Liver (tissue), 8 donors: ENCODE measurements at regions not wholly inside any gene's neighbourhood (a gene's known extent, or its start where the extent isn't known, plus 50 kb on each side); places are given as distances from the start of the nearest gene placed in this dataset.

ENCODE experiments used
- DNase-seq: peaks from one replicate; pipeline ENCODE4 v3.0.0-alpha.2; 2017; ENCODE audit warnings: low spot score
- H3K27ac ChIP-seq, 2 donors: one replicate each; pipeline ENCODE4 v1.7.0; 2013; ENCODE audit warnings: inconsistent platforms in 2 of 2, low read length in 2 of 2, control low read depth in 1 of 2, low read depth in 1 of 2, mild to moderate bottlenecking in 1 of 2
- H3K27me3 ChIP-seq, 4 donors: one replicate each; pipeline versions ENCODE4 v1.6.1 to v1.7.0; 2013; ENCODE audit warnings: low read length in 3 of 4, inconsistent platforms in 1 of 4, mild to moderate bottlenecking in 1 of 4, moderate library complexity in 1 of 4; ENCODE audit not compliant: control insufficient read depth in 4 of 4, insufficient read depth in 4 of 4
- H3K36me3 ChIP-seq, 4 donors: one replicate each; pipeline versions ENCODE4 v1.6.1 to v1.7.0; 2013; ENCODE audit warnings: low read length in 3 of 4, mild to moderate bottlenecking in 3 of 4, low read depth in 1 of 4, moderate library complexity in 1 of 4; ENCODE audit not compliant: control insufficient read depth in 4 of 4, insufficient read depth in 3 of 4
- H3K4me1 ChIP-seq, 4 donors: one replicate each; pipeline versions ENCODE4 v1.6.1 to v1.7.0; 2013; ENCODE audit warnings: low read length in 3 of 4, mild to moderate bottlenecking in 3 of 4, moderate library complexity in 1 of 4; ENCODE audit not compliant: control insufficient read depth in 4 of 4, insufficient read depth in 4 of 4
- H3K4me3 ChIP-seq, 3 donors: one replicate each; pipeline versions ENCODE4 v1.6.1 to v1.7.0; 2013; ENCODE audit warnings: low read length in 3 of 3, control low read depth in 1 of 3, low read depth in 1 of 3, mild to moderate bottlenecking in 1 of 3
- H3K9ac ChIP-seq, 2 donors: one replicate each; pipeline ENCODE4 v1.7.0; 2013; ENCODE audit warnings: low read length in 2 of 2, mild to moderate bottlenecking in 2 of 2, moderate library complexity in 2 of 2, control low read depth in 1 of 2, low read depth in 1 of 2
- H3K9me3 ChIP-seq, 4 donors: one replicate each; pipeline versions ENCODE4 v1.6.1 to v1.7.0; 2013; ENCODE audit warnings: low read length in 3 of 4; ENCODE audit not compliant: control insufficient read depth in 4 of 4
- EGR1 ChIP-seq, 2 donors: IDR thresholded peaks; 2 replicates each; pipeline ENCODE4 v1.6.1; 2016 to 2018; ENCODE audit warnings: antibody characterized with exemption in 2 of 2, low read depth in 2 of 2
- FOXA1 ChIP-seq: IDR thresholded peaks from 2 replicates; pipeline ENCODE4 v1.6.1; 2016; ENCODE audit warnings: antibody characterized with exemption
- FOXA2 ChIP-seq: IDR thresholded peaks from 2 replicates; pipeline ENCODE4 v1.6.1; 2016; ENCODE audit warnings: antibody characterized with exemption
- GABPA ChIP-seq, 2 donors: IDR thresholded peaks in 1 of 2; conservative IDR thresholded peaks in 1 of 2; 2 replicates each; pipeline ENCODE4 v1.6.1; 2016; ENCODE audit warnings: antibody characterized with exemption in 2 of 2, mild to moderate bottlenecking in 1 of 2, moderate library complexity in 1 of 2
- HNF4A ChIP-seq, 2 donors: conservative IDR thresholded peaks; 2 replicates each; pipeline ENCODE4 v1.6.1; 2016; ENCODE audit warnings: antibody characterized with exemption in 2 of 2, mild to moderate bottlenecking in 2 of 2
- HNF4G ChIP-seq: IDR thresholded peaks from 2 replicates; pipeline ENCODE4 v1.6.1; 2016; ENCODE audit warnings: antibody characterized with exemption
- JUND ChIP-seq, 2 donors: IDR thresholded peaks; 2 replicates each; pipeline ENCODE4 v1.6.1; 2016; ENCODE audit warnings: antibody characterized with exemption in 2 of 2
- NR2F2 ChIP-seq: IDR thresholded peaks from 2 replicates; pipeline ENCODE4 v1.6.1; 2016; ENCODE audit warnings: antibody characterized with exemption
- RAD21 ChIP-seq, 2 donors: IDR thresholded peaks; 2 replicates each; pipeline ENCODE4 v1.6.1; 2016; ENCODE audit warnings: antibody characterized with exemption in 2 of 2, mild to moderate bottlenecking in 2 of 2
- SP1 ChIP-seq: IDR thresholded peaks from 2 replicates; pipeline ENCODE4 v1.6.1; 2018; ENCODE audit warnings: antibody characterized with exemption, mild to moderate bottlenecking
- TAF1 ChIP-seq: conservative IDR thresholded peaks from 2 replicates; pipeline ENCODE4 v1.6.1; 2016; ENCODE audit warnings: antibody characterized with exemption, mild to moderate bottlenecking
- YY1 ChIP-seq: IDR thresholded peaks from 2 replicates; pipeline ENCODE4 v1.6.1; 2016; ENCODE audit warnings: antibody characterized with exemption, mild to moderate bottlenecking
- WGBS: extraction: QIAGEN DNeasy Blood & Tissue Kit; methylation state at CpG from one replicate; pipeline ENCODE4 v1.1.7; 2013; 5-methylcytosine and 5-hydroxymethylcytosine counted together
- TF ChIP-seq, protein P1 (sequence below): IDR thresholded peaks from 2 replicates; pipeline ENCODE4 v1.6.1; 2016; ENCODE audit warnings: antibody characterized with exemption
- TF ChIP-seq, protein P2 (sequence below): IDR thresholded peaks from 2 replicates; pipeline ENCODE4 v1.6.1; 2016; ENCODE audit warnings: antibody characterized with exemption
- TF ChIP-seq, protein P3 (sequence below): fragments of 150-350 bp; IDR thresholded peaks from 2 replicates; pipeline ENCODE4 v1.5.1; 2017; ENCODE audit warnings: improper control_type of control experiment, low read depth, low read length; ENCODE audit not compliant: missing input control
- TF ChIP-seq, protein P4 (sequence below): IDR thresholded peaks from 2 replicates; pipeline ENCODE4 v1.6.1; 2016; ENCODE audit warnings: antibody characterized with exemption
- TF ChIP-seq, protein P5 (sequence below): IDR thresholded peaks from 2 replicates; pipeline ENCODE4 v1.6.1; 2016; ENCODE audit warnings: antibody characterized with exemption, mild to moderate bottlenecking
- donor health status: healthy.
- donor health status: healthy.
- donor health status: healthy.
- donor health status: healthy.
- donor health status: healthy.

DNA sequence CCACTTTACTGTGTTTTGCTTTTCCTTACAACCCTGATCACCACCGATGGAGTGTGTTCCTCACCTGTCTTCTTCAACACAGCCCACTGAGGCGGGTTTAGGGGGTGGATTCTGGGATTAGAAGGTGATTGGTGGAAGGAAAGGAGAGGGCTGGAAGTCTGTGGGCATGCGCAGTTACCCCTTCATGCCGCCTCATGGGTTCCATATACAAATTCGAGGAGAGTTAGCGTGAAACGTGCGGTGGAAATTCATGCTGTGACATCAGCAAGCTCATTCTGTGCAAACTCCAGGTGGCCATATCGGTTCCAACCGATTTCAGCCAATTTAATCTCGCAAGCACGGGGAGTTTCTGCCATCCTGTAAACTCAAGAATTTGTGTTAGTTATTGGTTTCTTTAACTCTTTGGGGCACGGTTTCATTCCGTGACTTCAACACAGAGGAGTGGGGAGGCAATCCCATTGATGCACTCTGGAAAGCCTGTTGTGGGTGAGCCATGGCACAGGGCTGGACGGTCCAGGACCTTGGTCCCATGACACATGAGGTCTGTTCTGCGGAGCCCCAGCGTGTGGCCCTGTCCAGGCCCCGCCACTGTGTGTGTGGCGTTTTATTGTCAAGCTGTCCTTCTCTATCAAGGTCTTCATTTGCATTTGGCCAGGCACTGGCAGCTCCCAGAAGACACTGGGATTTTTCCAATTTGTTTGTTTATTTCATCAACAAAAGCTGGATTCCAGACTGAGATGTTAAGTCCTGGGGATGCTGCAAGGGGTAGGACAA, 482.8 kb upstream of the SULF2 start (continued):
- TF ChIP-seq TAF1 (no peak), RAD21 (IDR thresholded peaks at IDR 0.05) (no peak), NR2F2 (no peak), HNF4G (no peak), GABPA (IDR thresholded peaks at IDR 0.05 in 1 of 2, conservative IDR thresholded peaks at IDR 0.05 in 1 of 2) (no peak), YY1 (no peak)

DNA sequence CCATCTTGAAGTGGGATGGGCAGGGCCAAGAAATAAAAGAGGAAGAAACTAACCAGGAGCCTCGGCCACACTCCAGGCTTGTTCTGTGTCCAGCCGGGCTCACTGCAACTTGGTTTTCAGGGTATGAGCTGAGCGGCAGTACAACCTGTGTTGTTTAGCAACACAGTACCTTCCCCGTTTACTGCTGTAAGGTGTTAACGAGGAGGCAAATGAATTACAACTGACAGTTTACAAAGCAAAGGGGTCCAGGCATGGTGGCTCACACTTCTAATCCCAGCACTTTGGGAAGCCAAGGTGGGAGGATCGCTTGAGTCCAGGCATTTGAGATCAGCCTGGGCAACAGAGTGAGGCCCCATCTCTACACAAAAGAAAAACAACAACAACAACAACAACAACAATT, 481.3 kb upstream of the SULF2 start:
- 77% methylated on average over 6 of the region's 6 CpGs for WGBS
- Histone ChIP-seq H3K9me3 (no peaks in the 10 kb centered on the region), H3K9ac (no peak overlapping the region), H3K36me3 (no peaks in the 10 kb centered on the region), H3K27me3 (no peaks in the 10 kb centered on the region), H3K27ac (no peak overlapping the region), H3K4me3 (no peak overlapping the region), H3K4me1 (no peaks in the 10 kb centered on the region)
- no peak for TF ChIP-seq NR2F2
- no peak for TF ChIP-seq HNF4A (conservative IDR thresholded peaks at IDR 0.05)
- no peak for TF ChIP-seq TAF1
- TF ChIP-seq, protein P1, sequence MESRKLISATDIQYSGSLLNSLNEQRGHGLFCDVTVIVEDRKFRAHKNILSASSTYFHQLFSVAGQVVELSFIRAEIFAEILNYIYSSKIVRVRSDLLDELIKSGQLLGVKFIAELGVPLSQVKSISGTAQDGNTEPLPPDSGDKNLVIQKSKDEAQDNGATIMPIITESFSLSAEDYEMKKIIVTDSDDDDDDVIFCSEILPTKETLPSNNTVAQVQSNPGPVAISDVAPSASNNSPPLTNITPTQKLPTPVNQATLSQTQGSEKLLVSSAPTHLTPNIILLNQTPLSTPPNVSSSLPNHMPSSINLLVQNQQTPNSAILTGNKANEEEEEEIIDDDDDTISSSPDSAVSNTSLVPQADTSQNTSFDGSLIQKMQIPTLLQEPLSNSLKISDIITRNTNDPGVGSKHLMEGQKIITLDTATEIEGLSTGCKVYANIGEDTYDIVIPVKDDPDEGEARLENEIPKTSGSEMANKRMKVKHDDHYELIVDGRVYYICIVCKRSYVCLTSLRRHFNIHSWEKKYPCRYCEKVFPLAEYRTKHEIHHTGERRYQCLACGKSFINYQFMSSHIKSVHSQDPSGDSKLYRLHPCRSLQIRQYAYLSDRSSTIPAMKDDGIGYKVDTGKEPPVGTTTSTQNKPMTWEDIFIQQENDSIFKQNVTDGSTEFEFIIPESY, result no peak
- TF ChIP-seq YY1, result no peak
- TF ChIP-seq, protein P2, sequence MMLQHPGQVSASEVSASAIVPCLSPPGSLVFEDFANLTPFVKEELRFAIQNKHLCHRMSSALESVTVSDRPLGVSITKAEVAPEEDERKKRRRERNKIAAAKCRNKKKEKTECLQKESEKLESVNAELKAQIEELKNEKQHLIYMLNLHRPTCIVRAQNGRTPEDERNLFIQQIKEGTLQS, result no peak
- TF ChIP-seq, protein P3, sequence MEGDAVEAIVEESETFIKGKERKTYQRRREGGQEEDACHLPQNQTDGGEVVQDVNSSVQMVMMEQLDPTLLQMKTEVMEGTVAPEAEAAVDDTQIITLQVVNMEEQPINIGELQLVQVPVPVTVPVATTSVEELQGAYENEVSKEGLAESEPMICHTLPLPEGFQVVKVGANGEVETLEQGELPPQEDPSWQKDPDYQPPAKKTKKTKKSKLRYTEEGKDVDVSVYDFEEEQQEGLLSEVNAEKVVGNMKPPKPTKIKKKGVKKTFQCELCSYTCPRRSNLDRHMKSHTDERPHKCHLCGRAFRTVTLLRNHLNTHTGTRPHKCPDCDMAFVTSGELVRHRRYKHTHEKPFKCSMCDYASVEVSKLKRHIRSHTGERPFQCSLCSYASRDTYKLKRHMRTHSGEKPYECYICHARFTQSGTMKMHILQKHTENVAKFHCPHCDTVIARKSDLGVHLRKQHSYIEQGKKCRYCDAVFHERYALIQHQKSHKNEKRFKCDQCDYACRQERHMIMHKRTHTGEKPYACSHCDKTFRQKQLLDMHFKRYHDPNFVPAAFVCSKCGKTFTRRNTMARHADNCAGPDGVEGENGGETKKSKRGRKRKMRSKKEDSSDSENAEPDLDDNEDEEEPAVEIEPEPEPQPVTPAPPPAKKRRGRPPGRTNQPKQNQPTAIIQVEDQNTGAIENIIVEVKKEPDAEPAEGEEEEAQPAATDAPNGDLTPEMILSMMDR, result no peak
- TF ChIP-seq JUND (IDR thresholded peaks at IDR 0.05), result no peak
- no peak for TF ChIP-seq HNF4G
- TF ChIP-seq GABPA (IDR thresholded peaks at IDR 0.05 in 1 of 2, conservative IDR thresholded peaks at IDR 0.05 in 1 of 2), result no peak
- TF ChIP-seq, protein P4, sequence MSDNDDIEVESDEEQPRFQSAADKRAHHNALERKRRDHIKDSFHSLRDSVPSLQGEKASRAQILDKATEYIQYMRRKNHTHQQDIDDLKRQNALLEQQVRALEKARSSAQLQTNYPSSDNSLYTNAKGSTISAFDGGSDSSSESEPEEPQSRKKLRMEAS, result no peak
- TF ChIP-seq RAD21 (IDR thresholded peaks at IDR 0.05), result no peak
- no peak for TF ChIP-seq FOXA1
- TF ChIP-seq EGR1 (IDR thresholded peaks at IDR 0.05; ENCODE audit: low read depth in 2 of 2), result no peak
- TF ChIP-seq FOXA2, result no peak
- TF ChIP-seq, protein P5, sequence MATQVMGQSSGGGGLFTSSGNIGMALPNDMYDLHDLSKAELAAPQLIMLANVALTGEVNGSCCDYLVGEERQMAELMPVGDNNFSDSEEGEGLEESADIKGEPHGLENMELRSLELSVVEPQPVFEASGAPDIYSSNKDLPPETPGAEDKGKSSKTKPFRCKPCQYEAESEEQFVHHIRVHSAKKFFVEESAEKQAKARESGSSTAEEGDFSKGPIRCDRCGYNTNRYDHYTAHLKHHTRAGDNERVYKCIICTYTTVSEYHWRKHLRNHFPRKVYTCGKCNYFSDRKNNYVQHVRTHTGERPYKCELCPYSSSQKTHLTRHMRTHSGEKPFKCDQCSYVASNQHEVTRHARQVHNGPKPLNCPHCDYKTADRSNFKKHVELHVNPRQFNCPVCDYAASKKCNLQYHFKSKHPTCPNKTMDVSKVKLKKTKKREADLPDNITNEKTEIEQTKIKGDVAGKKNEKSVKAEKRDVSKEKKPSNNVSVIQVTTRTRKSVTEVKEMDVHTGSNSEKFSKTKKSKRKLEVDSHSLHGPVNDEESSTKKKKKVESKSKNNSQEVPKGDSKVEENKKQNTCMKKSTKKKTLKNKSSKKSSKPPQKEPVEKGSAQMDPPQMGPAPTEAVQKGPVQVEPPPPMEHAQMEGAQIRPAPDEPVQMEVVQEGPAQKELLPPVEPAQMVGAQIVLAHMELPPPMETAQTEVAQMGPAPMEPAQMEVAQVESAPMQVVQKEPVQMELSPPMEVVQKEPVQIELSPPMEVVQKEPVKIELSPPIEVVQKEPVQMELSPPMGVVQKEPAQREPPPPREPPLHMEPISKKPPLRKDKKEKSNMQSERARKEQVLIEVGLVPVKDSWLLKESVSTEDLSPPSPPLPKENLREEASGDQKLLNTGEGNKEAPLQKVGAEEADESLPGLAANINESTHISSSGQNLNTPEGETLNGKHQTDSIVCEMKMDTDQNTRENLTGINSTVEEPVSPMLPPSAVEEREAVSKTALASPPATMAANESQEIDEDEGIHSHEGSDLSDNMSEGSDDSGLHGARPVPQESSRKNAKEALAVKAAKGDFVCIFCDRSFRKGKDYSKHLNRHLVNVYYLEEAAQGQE, result no peak
- no peak for TF ChIP-seq SP1
- DNase-seq, result no peak
